Breast epithelium (tissue), 4 donors: ENCODE measurements at regions not wholly inside any gene's neighbourhood (a gene's known extent, or its start where the extent isn't known, plus 50 kb on each side); places are given as distances from the start of the nearest gene placed in this dataset.

ENCODE experiments used
- DNase-seq, 2 donors: peaks; one replicate each; pipeline ENCODE4 v3.0.0-alpha.2; 2019; ENCODE audit warnings: low spot score in 2 of 2
- H3K27ac ChIP-seq, 2 donors: fragments of 200-600 bp; sonication (generic) in 1 of 2; one replicate each; pipeline ENCODE4 v1.5.1; 2016 to 2019; ENCODE audit warnings: mild to moderate bottlenecking in 1 of 2
- H3K27me3 ChIP-seq, 2 donors: fragments of 200-600 bp; sonication (generic) in 1 of 2; one replicate each; pipeline versions ENCODE4 v1.5.1 to v1.6.0; 2017 to 2019; ENCODE audit warnings: control low read depth in 1 of 2, mild to moderate bottlenecking in 1 of 2
- H3K36me3 ChIP-seq: fragments of 200-600 bp; one replicate; pipeline ENCODE4 v1.5.1; 2019
- H3K4me1 ChIP-seq, 2 donors: fragments of 200-600 bp; sonication (generic); one replicate each; pipeline ENCODE4 v1.5.1; 2016 to 2019; ENCODE audit warnings: control low read depth in 1 of 2
- H3K4me3 ChIP-seq, 3 donors: fragments of 200-600 bp; sonication (generic); 1 replicate in 2 of 3; 2 replicates in 1 of 3; pipeline ENCODE4 v1.5.1; 2016 to 2019; ENCODE audit warnings: mild to moderate bottlenecking in 3 of 3, moderate library complexity in 2 of 3
- H3K9me3 ChIP-seq, 2 donors: fragments of 200-600 bp; sonication (generic) in 1 of 2; one replicate each; pipeline ENCODE4 v1.5.1; 2016 to 2019; ENCODE audit warnings: control low read depth in 1 of 2
- CTCF ChIP-seq, 3 donors: fragments of 450-650 bp; IDR thresholded peaks; one replicate each; pipeline ENCODE4 v1.5.1; 2016 to 2017; ENCODE audit warnings: antibody characterized with exemption in 3 of 3, mild to moderate bottlenecking in 3 of 3, moderate library complexity in 3 of 3
- POLR2A ChIP-seq: fragments of 450-650 bp; IDR thresholded peaks from one replicate; pipeline ENCODE4 v1.6.1; 2016; ENCODE audit warnings: antibody characterized with exemption, mild to moderate bottlenecking, moderate library complexity
- POLR2AphosphoS5 ChIP-seq, 3 donors: sonication (generic); formaldehyde crosslinking; IDR thresholded peaks; one replicate each; pipeline ENCODE4 v1.6.1; 2017; ENCODE audit warnings: antibody characterized with exemption in 3 of 3
- intact Hi-C: fragments of 100-400 bp; cut with DNase I; formaldehyde crosslinking; loops from one replicate; pipeline ENCODE4 v1.15.1; 2023; ENCODE audit warnings: low total_unique reads

GRCh38 chr5:2193542-2194235, 311.0 kb upstream of the IRX4 start:
- no peaks in the 10 kb centered on the region for H3K27me3 ChIP-seq

GRCh38 chr5:2193142-2193541, 310.4 kb upstream of the IRX4 start:
- intact Hi-C loops: no loop called here
- no peak for TF ChIP-seq POLR2A
- no peak for TF ChIP-seq POLR2AphosphoS5 (IDR thresholded peaks at IDR 0.05)
- TF ChIP-seq CTCF (IDR thresholded peaks at IDR 0.05): no peak
- DNase-seq: no peak
- no peak overlapping the region for H3K4me3 ChIP-seq
- H3K27ac ChIP-seq: no peak overlapping the region
- peaks cover 5 to 12% of the 10 kb centered on the region in 2 donors for H3K9me3 ChIP-seq
- H3K27me3 ChIP-seq: no peaks in the 10 kb centered on the region
- no peaks in the 10 kb centered on the region for H3K4me1 ChIP-seq
- H3K36me3 ChIP-seq: no peaks in the 10 kb centered on the region

More at GRCh38 chr5:2193542-2194235, 311.0 kb upstream of the IRX4 start:
- Histone ChIP-seq H3K4me3 (no peak overlapping the region), H3K4me1 (no peaks in the 10 kb centered on the region), H3K9me3 (peaks cover 5 to 12% of the 10 kb centered on the region in 2 donors), H3K36me3 (no peaks in the 10 kb centered on the region), H3K27ac (no peak overlapping the region)
- DNase-seq: no peak
- TF ChIP-seq POLR2AphosphoS5 (IDR thresholded peaks at IDR 0.05) (no peak), CTCF (IDR thresholded peaks at IDR 0.05) (no peak), POLR2A (no peak)
- intact Hi-C loops: no loop called here

- DNase-seq: no peak
- Histone ChIP-seq H3K27me3 (no peaks in the 10 kb centered on the region), H3K4me3 (no peak overlapping the region), H3K4me1 (no peaks in the 10 kb centered on the region), H3K36me3 (no peaks in the 10 kb centered on the region), H3K27ac (no peak overlapping the region), H3K9me3 (peaks cover 5 to 12% of the 10 kb centered on the region in 2 donors)
- intact Hi-C loops: no loop called here
- TF ChIP-seq POLR2A (no peak), CTCF (IDR thresholded peaks at IDR 0.05) (no peak), POLR2AphosphoS5 (IDR thresholded peaks at IDR 0.05) (no peak)
These were observed 309.8 kb upstream of the IRX4 start for GRCh38 chr5:2192496-2192895.

GRCh38 chr5:2191972-2192371, 309.2 kb upstream of the IRX4 start:
- TF ChIP-seq POLR2AphosphoS5 (IDR thresholded peaks at IDR 0.05): no peak
- no peak for TF ChIP-seq CTCF (IDR thresholded peaks at IDR 0.05)
- no peak for TF ChIP-seq POLR2A
- H3K36me3 ChIP-seq: no peaks in the 10 kb centered on the region
- no peak for DNase-seq
- peaks cover 5 to 12% of the 10 kb centered on the region in 2 donors for H3K9me3 ChIP-seq
- H3K4me3 ChIP-seq: no peak overlapping the region
- no peaks in the 10 kb centered on the region for H3K27me3 ChIP-seq
- H3K27ac ChIP-seq: no peak overlapping the region
- no peaks in the 10 kb centered on the region for H3K4me1 ChIP-seq
- intact Hi-C loops: no loop called here

- no peak overlapping the region for H3K27ac ChIP-seq
- no peak for TF ChIP-seq CTCF (IDR thresholded peaks at IDR 0.05)
- no peak overlapping the region for H3K4me3 ChIP-seq
- DNase-seq: peak in 1 of 2 donors; percentile 25
- intact Hi-C loops: no loop called here
- peaks cover 5 to 11% of the 10 kb centered on the region in 2 donors for H3K9me3 ChIP-seq
- H3K4me1 ChIP-seq: no peaks in the 10 kb centered on the region
- no peaks in the 10 kb centered on the region for H3K36me3 ChIP-seq
- H3K27me3 ChIP-seq: no peaks in the 10 kb centered on the region
These were observed 307.8 kb upstream of the IRX4 start for GRCh38 chr5:2190549-2190948.
